ENCODE measurements at regions not wholly inside any gene's neighbourhood (a gene's known extent, or its start where the extent isn't known, plus 50 kb on each side); places are given as distances from the start of the nearest gene placed in this dataset.

- TF ChIP-seq, protein P1, sequence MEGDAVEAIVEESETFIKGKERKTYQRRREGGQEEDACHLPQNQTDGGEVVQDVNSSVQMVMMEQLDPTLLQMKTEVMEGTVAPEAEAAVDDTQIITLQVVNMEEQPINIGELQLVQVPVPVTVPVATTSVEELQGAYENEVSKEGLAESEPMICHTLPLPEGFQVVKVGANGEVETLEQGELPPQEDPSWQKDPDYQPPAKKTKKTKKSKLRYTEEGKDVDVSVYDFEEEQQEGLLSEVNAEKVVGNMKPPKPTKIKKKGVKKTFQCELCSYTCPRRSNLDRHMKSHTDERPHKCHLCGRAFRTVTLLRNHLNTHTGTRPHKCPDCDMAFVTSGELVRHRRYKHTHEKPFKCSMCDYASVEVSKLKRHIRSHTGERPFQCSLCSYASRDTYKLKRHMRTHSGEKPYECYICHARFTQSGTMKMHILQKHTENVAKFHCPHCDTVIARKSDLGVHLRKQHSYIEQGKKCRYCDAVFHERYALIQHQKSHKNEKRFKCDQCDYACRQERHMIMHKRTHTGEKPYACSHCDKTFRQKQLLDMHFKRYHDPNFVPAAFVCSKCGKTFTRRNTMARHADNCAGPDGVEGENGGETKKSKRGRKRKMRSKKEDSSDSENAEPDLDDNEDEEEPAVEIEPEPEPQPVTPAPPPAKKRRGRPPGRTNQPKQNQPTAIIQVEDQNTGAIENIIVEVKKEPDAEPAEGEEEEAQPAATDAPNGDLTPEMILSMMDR (IDR thresholded peaks at IDR 0.05), result no peak
- TF ChIP-seq POLR2A (IDR thresholded peaks at IDR 0.05), result no peak
These were observed 112.3 kb upstream of the SYNDIG1 start for GRCh38 chr20:24357177-24357576.

Data from vagina (tissue), 2 donors.